ENCODE measurements at regions not wholly inside any gene's neighbourhood (a gene's known extent, or its start where the extent isn't known, plus 50 kb on each side); places are given as distances from the start of the nearest gene placed in this dataset.

DNA sequence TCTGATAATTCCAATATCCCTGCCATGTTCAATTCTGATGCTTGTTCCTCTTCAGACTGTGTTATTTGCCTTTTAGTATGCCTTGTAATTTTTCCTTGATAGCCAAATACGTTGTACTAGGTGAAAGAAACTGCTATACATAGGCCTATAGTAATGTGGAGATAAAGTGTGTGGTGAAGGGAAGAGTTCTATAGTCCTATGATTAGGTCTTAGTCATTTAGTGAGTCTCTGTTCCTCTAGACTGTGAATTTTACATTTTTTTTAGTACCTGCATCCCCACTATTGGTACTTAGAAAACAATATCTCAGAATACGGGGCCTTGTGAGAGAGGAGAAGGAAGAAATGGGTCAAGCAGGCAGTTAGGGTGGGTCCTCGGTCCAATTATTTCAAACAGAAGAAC lies 59.6 kb upstream of the SEMA3E start:
- no peaks in the 10 kb centered on the region for H3K36me3 ChIP-seq
- no peak overlapping the region for H3K4me3 ChIP-seq
- no peaks in the 10 kb centered on the region for H3K27me3 ChIP-seq
- no peaks in the 10 kb centered on the region for H3K4me1 ChIP-seq
- H3K9me3 ChIP-seq = no peaks in the 10 kb centered on the region
- H3K27ac ChIP-seq = no peak overlapping the region
- no peak for DNase-seq
- intact Hi-C loops (cut with DNase I) = no loop called here
- H3K9ac ChIP-seq (ENCODE audit: low read depth in 2 of 2, low read length in 2 of 2) = no peak overlapping the region
- TF ChIP-seq, protein P1, sequence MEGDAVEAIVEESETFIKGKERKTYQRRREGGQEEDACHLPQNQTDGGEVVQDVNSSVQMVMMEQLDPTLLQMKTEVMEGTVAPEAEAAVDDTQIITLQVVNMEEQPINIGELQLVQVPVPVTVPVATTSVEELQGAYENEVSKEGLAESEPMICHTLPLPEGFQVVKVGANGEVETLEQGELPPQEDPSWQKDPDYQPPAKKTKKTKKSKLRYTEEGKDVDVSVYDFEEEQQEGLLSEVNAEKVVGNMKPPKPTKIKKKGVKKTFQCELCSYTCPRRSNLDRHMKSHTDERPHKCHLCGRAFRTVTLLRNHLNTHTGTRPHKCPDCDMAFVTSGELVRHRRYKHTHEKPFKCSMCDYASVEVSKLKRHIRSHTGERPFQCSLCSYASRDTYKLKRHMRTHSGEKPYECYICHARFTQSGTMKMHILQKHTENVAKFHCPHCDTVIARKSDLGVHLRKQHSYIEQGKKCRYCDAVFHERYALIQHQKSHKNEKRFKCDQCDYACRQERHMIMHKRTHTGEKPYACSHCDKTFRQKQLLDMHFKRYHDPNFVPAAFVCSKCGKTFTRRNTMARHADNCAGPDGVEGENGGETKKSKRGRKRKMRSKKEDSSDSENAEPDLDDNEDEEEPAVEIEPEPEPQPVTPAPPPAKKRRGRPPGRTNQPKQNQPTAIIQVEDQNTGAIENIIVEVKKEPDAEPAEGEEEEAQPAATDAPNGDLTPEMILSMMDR (IDR thresholded peaks at IDR 0.05) = no peak

DNA sequence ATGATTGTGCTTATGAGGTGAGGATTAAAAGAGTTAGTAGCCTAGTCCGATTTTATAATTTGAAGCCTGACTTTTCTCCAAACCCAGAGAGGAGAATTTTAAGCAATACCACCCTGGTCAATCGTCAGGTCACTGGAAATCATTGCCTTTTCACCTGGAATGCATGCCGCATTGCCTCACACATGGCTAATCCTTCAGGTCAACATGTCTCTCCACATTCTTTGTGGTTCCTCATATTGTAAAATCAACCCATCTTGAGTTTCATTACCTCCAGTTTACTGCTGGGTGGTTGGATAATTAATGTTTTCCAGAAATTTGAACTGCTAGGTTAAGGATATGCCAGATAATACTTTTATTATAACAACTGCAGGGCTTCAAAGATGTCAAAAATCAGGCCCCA lies 55.6 kb upstream of the SEMA3E start:
- DNase-seq = no peak
- TF ChIP-seq, protein P1 (IDR thresholded peaks at IDR 0.05) = no peak
- no peak overlapping the region for H3K27ac ChIP-seq
- H3K9ac ChIP-seq (ENCODE audit: low read depth in 2 of 2, low read length in 2 of 2) = no peak overlapping the region
- H3K27me3 ChIP-seq = no peaks in the 10 kb centered on the region
- intact Hi-C loops (cut with DNase I) = no loop called here
- no peaks in the 10 kb centered on the region for H3K9me3 ChIP-seq
- no peak overlapping the region for H3K4me3 ChIP-seq
- no peaks in the 10 kb centered on the region for H3K4me1 ChIP-seq
- no peaks in the 10 kb centered on the region for H3K36me3 ChIP-seq

DNA sequence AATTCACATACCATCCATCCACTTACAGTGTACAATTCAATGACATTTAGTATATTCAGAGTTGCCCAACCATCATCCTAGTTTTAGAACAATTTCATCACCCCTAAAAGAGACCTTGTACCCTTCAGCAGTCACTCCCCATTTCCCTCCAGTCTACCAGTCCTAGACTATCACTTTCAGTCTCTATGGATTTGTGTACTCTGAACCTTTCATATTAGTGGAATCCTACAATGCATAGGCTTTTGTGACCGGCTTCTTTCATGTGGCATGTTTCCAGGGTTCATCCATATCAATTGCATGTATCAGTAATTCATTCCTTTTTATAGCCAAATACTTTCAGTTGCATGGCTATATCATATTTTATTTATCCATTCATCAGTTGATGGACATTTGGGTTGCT lies 53.5 kb upstream of the SEMA3E start:
- TF ChIP-seq, protein P1 (IDR thresholded peaks at IDR 0.05) = no peak
- no peaks in the 10 kb centered on the region for H3K4me1 ChIP-seq
- H3K4me3 ChIP-seq = no peak overlapping the region
- no peaks in the 10 kb centered on the region for H3K9me3 ChIP-seq
- H3K27me3 ChIP-seq = no peaks in the 10 kb centered on the region
- H3K27ac ChIP-seq = no peak overlapping the region
- H3K36me3 ChIP-seq = no peaks in the 10 kb centered on the region
- no peak for DNase-seq
- intact Hi-C loops (cut with DNase I) = no loop called here
- H3K9ac ChIP-seq (ENCODE audit: low read depth in 2 of 2, low read length in 2 of 2) = no peak overlapping the region

DNA sequence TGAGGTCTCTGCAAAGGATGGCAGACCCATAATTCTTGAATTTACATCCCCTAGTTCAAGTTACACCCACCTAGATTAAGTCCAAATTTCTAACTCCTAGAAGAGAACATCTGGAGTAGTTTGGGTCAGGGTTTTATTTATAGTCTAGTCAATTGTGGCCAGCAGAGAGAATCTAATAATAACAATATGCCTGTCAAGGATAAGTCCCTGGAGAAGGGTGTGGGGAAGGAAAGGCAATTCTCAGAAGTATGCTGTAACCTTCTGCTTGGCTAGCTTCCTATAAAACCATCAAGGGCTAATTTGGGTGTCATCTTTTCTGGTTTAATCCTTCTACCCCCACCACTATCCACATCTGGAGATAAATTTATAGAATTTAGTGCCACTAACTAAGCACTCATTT lies 52.8 kb upstream of the SEMA3E start:
- DNase-seq = no peak
- Histone ChIP-seq H3K27me3 (no peaks in the 10 kb centered on the region), H3K9me3 (no peaks in the 10 kb centered on the region), H3K9ac (ENCODE audit: low read depth in 2 of 2, low read length in 2 of 2) (no peak overlapping the region), H3K4me1 (no peaks in the 10 kb centered on the region), H3K36me3 (no peaks in the 10 kb centered on the region), H3K27ac (no peak overlapping the region), H3K4me3 (no peak overlapping the region)
- intact Hi-C loops (cut with DNase I) = no loop called here
- TF ChIP-seq, protein P1 (IDR thresholded peaks at IDR 0.05) = no peak
